GM12892 (cell line): ENCODE measurements at regions not wholly inside any gene's neighbourhood (a gene's known extent, or its start where the extent isn't known, plus 50 kb on each side); places are given as distances from the start of the nearest gene placed in this dataset.
"Not testable (repeated sequence)": the region's sequence is repeated elsewhere in the genome, so short reads cannot be mapped to it uniquely, and the experiment has no call there.

ENCODE experiments used
- DNase-seq: peaks from one replicate; pipeline ENCODE4 v3.0.0; 2011; ENCODE audit not compliant: insufficient read length
- FAIRE-seq: peaks from 2 replicates; lab custom pipeline; 2011; peaks lifted over from hg19 to GRCh38; lab: Jason Lieb, UNC
- POLR2A ChIP-seq: IDR thresholded peaks from 2 replicates; pipeline ENCODE4 v1.6.1; 2011; ENCODE audit warnings: low read depth, low read length, control low read depth
- POLR2AphosphoS5 ChIP-seq: IDR thresholded peaks from 2 replicates; pipeline ENCODE4 v1.6.1; 2011; ENCODE audit warnings: low read depth, low read length, control low read depth
- TAF1 ChIP-seq: IDR thresholded peaks from 2 replicates; pipeline ENCODE4 v1.6.1; 2011; ENCODE audit warnings: low read depth, mild to moderate bottlenecking, control low read depth, low read length, borderline replicate concordance

GRCh38 chr9:95780121-95780520, 95.4 kb upstream of the ERCC6L2 start:
- TF ChIP-seq POLR2AphosphoS5, result no peak
- no peak for FAIRE-seq
- no peak for DNase-seq

GRCh38 chr9:95779597-95779996, 95.9 kb upstream of the ERCC6L2 start:
- FAIRE-seq, DNase-seq: not testable (repeated sequence)

- FAIRE-seq, result no peak
- DNase-seq, result no peak
- no peak for TF ChIP-seq POLR2A
- TF ChIP-seq POLR2AphosphoS5, result no peak
- no peak for TF ChIP-seq TAF1
Measured at GRCh38 chr9:95778957-95779356, 96.5 kb upstream of the ERCC6L2 start.

- TF ChIP-seq POLR2A (no peak), POLR2AphosphoS5 (no peak), TAF1 (no peak)
- DNase-seq, result no peak
- no peak for FAIRE-seq
Measured at GRCh38 chr9:95777136-95777535, 98.4 kb upstream of the ERCC6L2 start.

- FAIRE-seq, result no peak
- DNase-seq, result no peak
- TF ChIP-seq POLR2AphosphoS5 (no peak), POLR2A (no peak), TAF1 (no peak)
Measured at GRCh38 chr9:95776176-95776575, 99.3 kb upstream of the ERCC6L2 start.

GRCh38 chr9:95775191-95775590, 100.3 kb upstream of the ERCC6L2 start:
- FAIRE-seq (no peak), DNase-seq (no peak)
- TF ChIP-seq POLR2AphosphoS5, result no peak
- no peak for TF ChIP-seq POLR2A
- TF ChIP-seq TAF1, result no peak

- no peak for DNase-seq
- TF ChIP-seq POLR2AphosphoS5 (no peak), TAF1 (no peak), POLR2A (no peak)
- no peak for FAIRE-seq
Measured at GRCh38 chr9:95773053-95773418, 102.5 kb upstream of the ERCC6L2 start.

GRCh38 chr9:95772320-95773052, 103.0 kb upstream of the ERCC6L2 start:
- DNase-seq (no peak), FAIRE-seq (no peak)
- TF ChIP-seq POLR2A (no peak), TAF1 (no peak), POLR2AphosphoS5 (no peak)

- TF ChIP-seq POLR2AphosphoS5 (no peak), POLR2A (no peak), TAF1 (no peak)
- DNase-seq (no peak), FAIRE-seq (no peak)
Measured at GRCh38 chr9:95771556-95772246, 103.8 kb upstream of the ERCC6L2 start.

GRCh38 chr9:95770653-95771131, 104.8 kb upstream of the ERCC6L2 start:
- no peak for DNase-seq
- TF ChIP-seq POLR2AphosphoS5 (no peak), POLR2A (no peak), TAF1 (no peak)
- FAIRE-seq, result no peak

GRCh38 chr9:95769909-95770433, 105.5 kb upstream of the ERCC6L2 start:
- TF ChIP-seq POLR2AphosphoS5 (no peak), POLR2A (no peak), TAF1 (no peak)
- no peak for FAIRE-seq
- DNase-seq, result no peak

- TF ChIP-seq POLR2A, result no peak
- TF ChIP-seq POLR2AphosphoS5, result no peak
- TF ChIP-seq TAF1, result no peak
- DNase-seq (no peak), FAIRE-seq (no peak)
Measured at GRCh38 chr9:95769473-95769872, 106.0 kb upstream of the ERCC6L2 start.
